K562 (cell line): ENCODE measurements at regions not wholly inside any gene's neighbourhood (a gene's known extent, or its start where the extent isn't known, plus 50 kb on each side); places are given as distances from the start of the nearest gene placed in this dataset.

Source experiments
- ARID4B ChIP-seq: sonication (generic); formaldehyde crosslinking; IDR thresholded peaks from 2 replicates; pipeline ENCODE4 v1.8.0; 2022; ENCODE audit warnings: mild to moderate bottlenecking, missing genetic modification reagents
- ATF6 ChIP-seq: sonication (generic); formaldehyde crosslinking; IDR thresholded peaks from 2 replicates; pipeline ENCODE4 v1.4.0; 2020; ENCODE audit warnings: mild to moderate bottlenecking, missing genetic modification reagents
- ERF ChIP-seq: fragments of 450-650 bp; formaldehyde crosslinking; IDR thresholded peaks from 2 replicates; pipeline ENCODE4 v1.4.0; 2020; ENCODE audit warnings: mild to moderate bottlenecking, mixed read lengths
- FOXJ3 ChIP-seq: sonication (generic); formaldehyde crosslinking; IDR thresholded peaks from 2 replicates; pipeline ENCODE4 v1.4.0; 2020; ENCODE audit warnings: mild to moderate bottlenecking, missing genetic modification reagents
- HDAC2 ChIP-seq: fragments of 450-650 bp; IDR thresholded peaks from 2 replicates; pipeline ENCODE4 v1.6.1; 2016; ENCODE audit warnings: mild to moderate bottlenecking
- HINFP ChIP-seq: fragments of 450-650 bp; conservative IDR thresholded peaks from 2 replicates; pipeline ENCODE4 v1.6.1; 2016; ENCODE audit warnings: missing genetic modification characterization, low read depth, mild to moderate bottlenecking, control low read depth, missing compliant biosample characterization
- HMBOX1 ChIP-seq: sonication (generic); IDR thresholded peaks from 2 replicates; pipeline ENCODE4 v1.6.1; 2016
- JUN ChIP-seq, 2 experiments: sonication (generic) in 1 of 2; formaldehyde crosslinking in 1 of 2; IDR thresholded peaks; 2 replicates each; pipeline versions ENCODE4 v1.6.1 to v1.8.0; 2012 to 2022; ENCODE audit warnings: borderline replicate concordance in 2 of 2, mild to moderate bottlenecking in 2 of 2, improper control_type of control experiment in 1 of 2, low read depth in 1 of 2, low read length in 1 of 2, missing genetic modification reagents in 1 of 2
- KAT2B ChIP-seq: IDR thresholded peaks from one replicate; pipeline ENCODE4 v1.6.1; 2012; ENCODE audit warnings: low read depth, mild to moderate bottlenecking, control low read depth, inconsistent platforms, low read length, moderate library complexity
- NR0B1 ChIP-seq: fragments of 450-650 bp; IDR thresholded peaks from one replicate; pipeline ENCODE4 v1.6.1; 2018; ENCODE audit warnings: mild to moderate bottlenecking, moderate library complexity; ENCODE audit not compliant: partially characterized antibody
- PTRF ChIP-seq: fragments of 450-650 bp; IDR thresholded peaks from 2 replicates; pipeline ENCODE4 v1.6.1; 2016; ENCODE audit warnings: mild to moderate bottlenecking, missing genetic modification characterization, missing compliant biosample characterization
- SAFB ChIP-seq: fragments of 200-400 bp; formaldehyde crosslinking; IDR thresholded peaks from 2 replicates; pipeline ENCODE4 v1.6.1; 2017; ENCODE audit warnings: low read depth, low read length, borderline replicate concordance
- SMARCB1 ChIP-seq: IDR thresholded peaks from 2 replicates; pipeline ENCODE4 v1.6.1; 2011; ENCODE audit warnings: improper control_type of control experiment, low read depth; ENCODE audit not compliant: insufficient read length
- ZNF449 ChIP-seq: fragments of 250-450 bp; sonication (Bioruptor Pico); IDR thresholded peaks from 2 replicates; pipeline ENCODE4 v1.8.0; 2022; ENCODE audit warnings: moderate library complexity, mild to moderate bottlenecking, inconsistent platforms

- no peak for TF ChIP-seq ZNF449
- TF ChIP-seq PTRF (tag), result no peak
- no peak for TF ChIP-seq SAFB
- no peak for TF ChIP-seq ARID4B (CRISPR knock-in tag)
- TF ChIP-seq HDAC2, result no peak
- no peak for TF ChIP-seq FOXJ3
- no peak for TF ChIP-seq HINFP (tag)
- no peak for TF ChIP-seq JUN (IDR thresholded peaks at IDR 0.05; ENCODE audit: borderline replicate concordance, low read depth, low read length)
- TF ChIP-seq JUN (CRISPR knock-in tag; IDR thresholded peaks at IDR 0.05; ENCODE audit: borderline replicate concordance), result no peak
- no peak for TF ChIP-seq ERF (CRISPR knock-in tag)
- TF ChIP-seq HMBOX1, result no peak
- no peak for TF ChIP-seq ATF6
- no peak for TF ChIP-seq NR0B1
- no peak for TF ChIP-seq KAT2B
- TF ChIP-seq SMARCB1, result no peak
Observed at GRCh38 chr2:216292886-216293301, 79.4 kb downstream of the MARCHF4 start (continued).
